ENCODE measurements at regions not wholly inside any gene's neighbourhood (a gene's known extent, or its start where the extent isn't known, plus 50 kb on each side); places are given as distances from the start of the nearest gene placed in this dataset.

DNA sequence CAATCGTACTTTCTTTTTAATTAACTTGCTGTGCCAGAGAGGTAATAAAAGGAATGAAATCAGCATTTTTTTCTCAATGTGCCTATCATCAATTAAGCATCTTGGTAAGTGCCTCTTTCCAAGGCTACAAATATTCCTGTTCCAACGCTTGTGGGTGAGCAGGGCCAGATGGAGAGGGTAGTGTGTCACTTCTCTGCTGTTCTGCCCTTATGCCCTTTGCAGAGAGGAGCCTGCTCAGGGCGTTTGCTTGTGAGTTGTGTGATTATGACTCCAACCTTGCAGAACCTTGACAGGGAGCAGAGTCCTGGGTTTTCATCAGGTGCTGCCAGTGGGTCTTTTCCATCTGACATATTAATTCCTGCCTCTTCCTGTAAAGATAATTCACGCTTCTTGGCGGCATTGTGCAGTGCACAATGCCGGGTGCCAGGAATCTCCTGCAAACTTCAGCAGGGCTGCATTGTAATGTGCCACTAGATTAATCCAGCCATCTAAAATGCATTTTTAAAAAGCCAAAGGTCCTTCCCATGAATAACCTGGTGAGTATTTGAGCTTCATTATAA is 234.4 kb downstream of the ARHGAP12 start:
- DNase-seq (ENCODE audit: extremely low read depth in 1 of 4, low spot score in 3 of 4) (no peak), FAIRE-seq (no peak), ATAC-seq (no peak)
- no peak overlapping the region for H3K4me3 ChIP-seq
- no TSS peak for BruUV-seq (replicated peaks)
- H3K4me2 ChIP-seq (ENCODE audit: insufficient read depth, low read length) = no peak overlapping the region
- H3K36me3 ChIP-seq (ENCODE audit: control insufficient read depth, insufficient read depth, low read length) = no peaks in the 10 kb centered on the region
- H3K9me1 ChIP-seq (ENCODE audit: control insufficient read depth, insufficient read depth, low read length) = no peaks in the 10 kb centered on the region
- H3K9ac ChIP-seq (ENCODE audit: insufficient read depth in 1 of 2, low read depth in 2 of 2, low read length in 2 of 2) = no peak overlapping the region
- no peaks in the 10 kb centered on the region for H4K20me1 ChIP-seq (replicated peaks; ENCODE audit: control insufficient read depth, insufficient read depth, low read length)
- H3K9me3 ChIP-seq (replicated peaks; ENCODE audit: control insufficient read depth, insufficient read depth, low read depth, low read length) = no peaks in the 10 kb centered on the region
- H3K27me3 ChIP-seq (ENCODE audit: control insufficient read depth in 2 of 2, insufficient read depth in 2 of 2, low read length in 2 of 2) = peaks cover 3 to 20% of the 10 kb centered on the region in 2 experiments; a peak in 3 of 5 replicates
- in situ Hi-C loops (cut with MboI) (no loop called here), intact Hi-C loops (cut with micrococcal nuclease) (no loop called here)
- H3K79me2 ChIP-seq (ENCODE audit: control insufficient read depth, insufficient read depth, low read length) = no peaks in the 10 kb centered on the region
- 0 out of 5 replicates have a peak, but pooled peaks cover 0 to 3% of the 10 kb centered on the region in 2 experiments for H3K4me1 ChIP-seq (replicated peaks in 1 of 2; ENCODE audit: control insufficient read depth in 2 of 2, insufficient read depth in 2 of 2, low read length in 2 of 2)
- TF ChIP-seq ZNF436 (CRISPR knock-in tag; IDR thresholded peaks at IDR 0.05) (no peak), CBX1 (IDR thresholded peaks at IDR 0.05; ENCODE audit: low read depth) (no peak), PHB2 (IDR thresholded peaks at IDR 0.05; ENCODE audit: low read depth) (no peak), PTBP1 (IDR thresholded peaks at IDR 0.05; ENCODE audit: low read depth, low read length) (no peak), ZNF316 (IDR thresholded peaks at IDR 0.05) (no peak), MCM2 (IDR thresholded peaks at IDR 0.05; ENCODE audit: low read depth) (no peak)
- TF ChIP-seq, protein P1, sequence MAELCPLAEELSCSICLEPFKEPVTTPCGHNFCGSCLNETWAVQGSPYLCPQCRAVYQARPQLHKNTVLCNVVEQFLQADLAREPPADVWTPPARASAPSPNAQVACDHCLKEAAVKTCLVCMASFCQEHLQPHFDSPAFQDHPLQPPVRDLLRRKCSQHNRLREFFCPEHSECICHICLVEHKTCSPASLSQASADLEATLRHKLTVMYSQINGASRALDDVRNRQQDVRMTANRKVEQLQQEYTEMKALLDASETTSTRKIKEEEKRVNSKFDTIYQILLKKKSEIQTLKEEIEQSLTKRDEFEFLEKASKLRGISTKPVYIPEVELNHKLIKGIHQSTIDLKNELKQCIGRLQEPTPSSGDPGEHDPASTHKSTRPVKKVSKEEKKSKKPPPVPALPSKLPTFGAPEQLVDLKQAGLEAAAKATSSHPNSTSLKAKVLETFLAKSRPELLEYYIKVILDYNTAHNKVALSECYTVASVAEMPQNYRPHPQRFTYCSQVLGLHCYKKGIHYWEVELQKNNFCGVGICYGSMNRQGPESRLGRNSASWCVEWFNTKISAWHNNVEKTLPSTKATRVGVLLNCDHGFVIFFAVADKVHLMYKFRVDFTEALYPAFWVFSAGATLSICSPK (IDR thresholded peaks at IDR 0.05; ENCODE audit: borderline replicate concordance) = no peak
- TF ChIP-seq, protein P2, sequence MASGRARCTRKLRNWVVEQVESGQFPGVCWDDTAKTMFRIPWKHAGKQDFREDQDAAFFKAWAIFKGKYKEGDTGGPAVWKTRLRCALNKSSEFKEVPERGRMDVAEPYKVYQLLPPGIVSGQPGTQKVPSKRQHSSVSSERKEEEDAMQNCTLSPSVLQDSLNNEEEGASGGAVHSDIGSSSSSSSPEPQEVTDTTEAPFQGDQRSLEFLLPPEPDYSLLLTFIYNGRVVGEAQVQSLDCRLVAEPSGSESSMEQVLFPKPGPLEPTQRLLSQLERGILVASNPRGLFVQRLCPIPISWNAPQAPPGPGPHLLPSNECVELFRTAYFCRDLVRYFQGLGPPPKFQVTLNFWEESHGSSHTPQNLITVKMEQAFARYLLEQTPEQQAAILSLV (tag; IDR thresholded peaks at IDR 0.05) = no peak
- TF ChIP-seq, protein P3, sequence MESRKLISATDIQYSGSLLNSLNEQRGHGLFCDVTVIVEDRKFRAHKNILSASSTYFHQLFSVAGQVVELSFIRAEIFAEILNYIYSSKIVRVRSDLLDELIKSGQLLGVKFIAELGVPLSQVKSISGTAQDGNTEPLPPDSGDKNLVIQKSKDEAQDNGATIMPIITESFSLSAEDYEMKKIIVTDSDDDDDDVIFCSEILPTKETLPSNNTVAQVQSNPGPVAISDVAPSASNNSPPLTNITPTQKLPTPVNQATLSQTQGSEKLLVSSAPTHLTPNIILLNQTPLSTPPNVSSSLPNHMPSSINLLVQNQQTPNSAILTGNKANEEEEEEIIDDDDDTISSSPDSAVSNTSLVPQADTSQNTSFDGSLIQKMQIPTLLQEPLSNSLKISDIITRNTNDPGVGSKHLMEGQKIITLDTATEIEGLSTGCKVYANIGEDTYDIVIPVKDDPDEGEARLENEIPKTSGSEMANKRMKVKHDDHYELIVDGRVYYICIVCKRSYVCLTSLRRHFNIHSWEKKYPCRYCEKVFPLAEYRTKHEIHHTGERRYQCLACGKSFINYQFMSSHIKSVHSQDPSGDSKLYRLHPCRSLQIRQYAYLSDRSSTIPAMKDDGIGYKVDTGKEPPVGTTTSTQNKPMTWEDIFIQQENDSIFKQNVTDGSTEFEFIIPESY (CRISPR knock-in tag; IDR thresholded peaks at IDR 0.05) = no peak
- TF ChIP-seq, protein P4, sequence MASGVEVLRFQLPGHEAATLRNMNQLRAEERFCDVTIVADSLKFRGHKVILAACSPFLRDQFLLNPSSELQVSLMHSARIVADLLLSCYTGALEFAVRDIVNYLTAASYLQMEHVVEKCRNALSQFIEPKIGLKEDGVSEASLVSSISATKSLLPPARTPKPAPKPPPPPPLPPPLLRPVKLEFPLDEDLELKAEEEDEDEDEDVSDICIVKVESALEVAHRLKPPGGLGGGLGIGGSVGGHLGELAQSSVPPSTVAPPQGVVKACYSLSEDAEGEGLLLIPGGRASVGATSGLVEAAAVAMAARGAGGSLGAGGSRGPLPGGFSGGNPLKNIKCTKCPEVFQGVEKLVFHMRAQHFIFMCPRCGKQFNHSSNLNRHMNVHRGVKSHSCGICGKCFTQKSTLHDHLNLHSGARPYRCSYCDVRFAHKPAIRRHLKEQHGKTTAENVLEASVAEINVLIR (CRISPR knock-in tag; IDR thresholded peaks at IDR 0.05) = no peak
- TF ChIP-seq, protein P5, sequence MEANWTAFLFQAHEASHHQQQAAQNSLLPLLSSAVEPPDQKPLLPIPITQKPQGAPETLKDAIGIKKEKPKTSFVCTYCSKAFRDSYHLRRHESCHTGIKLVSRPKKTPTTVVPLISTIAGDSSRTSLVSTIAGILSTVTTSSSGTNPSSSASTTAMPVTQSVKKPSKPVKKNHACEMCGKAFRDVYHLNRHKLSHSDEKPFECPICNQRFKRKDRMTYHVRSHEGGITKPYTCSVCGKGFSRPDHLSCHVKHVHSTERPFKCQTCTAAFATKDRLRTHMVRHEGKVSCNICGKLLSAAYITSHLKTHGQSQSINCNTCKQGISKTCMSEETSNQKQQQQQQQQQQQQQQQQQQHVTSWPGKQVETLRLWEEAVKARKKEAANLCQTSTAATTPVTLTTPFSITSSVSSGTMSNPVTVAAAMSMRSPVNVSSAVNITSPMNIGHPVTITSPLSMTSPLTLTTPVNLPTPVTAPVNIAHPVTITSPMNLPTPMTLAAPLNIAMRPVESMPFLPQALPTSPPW (CRISPR knock-in tag; IDR thresholded peaks at IDR 0.05) = no peak
- H2AFZ ChIP-seq (ENCODE audit: low read depth, low read length) = no peak overlapping the region
- whole genome bisulfite sequencing (ENCODE audit: insufficient coverage, low coverage, missing lambda C conversion rate) = 0% methylated on average over 6 of the region's 6 CpGs
- no peak overlapping the region for H3K27ac ChIP-seq (ENCODE audit: extremely low read depth, low read depth, low read length)
- ChIA-PET POLR2A (interaction anchor here (0.6 kb wide), 1 partner anchor 445 kb away, joined by 3 read pairs; no protein-coding TSS in a partner anchor), CTCF (ENCODE audit: low intra/inter-chr PET ratio) (no interaction called here)
